IMR-90 (cell line): ENCODE measurements at regions not wholly inside any gene's neighbourhood (a gene's known extent, or its start where the extent isn't known, plus 50 kb on each side); places are given as distances from the start of the nearest gene placed in this dataset.

ENCODE experiments used
- CTCF ChIP-seq: conservative IDR thresholded peaks from 2 replicates; pipeline ENCODE4 v1.5.1; 2012; ENCODE audit warnings: mild to moderate bottlenecking, low read depth, low read length, improper control_type of control experiment
- MAZ ChIP-seq: IDR thresholded peaks from 2 replicates; pipeline ENCODE4 v1.6.1; 2012; ENCODE audit warnings: low read depth, mild to moderate bottlenecking, low read length, improper control_type of control experiment, moderate library complexity, borderline replicate concordance
- RFX5 ChIP-seq: IDR thresholded peaks from 2 replicates; pipeline ENCODE4 v1.8.0; 2012; ENCODE audit warnings: low read depth, mild to moderate bottlenecking, low read length, moderate library complexity

- no peak for TF ChIP-seq CTCF
- no peak for TF ChIP-seq RFX5
- TF ChIP-seq MAZ, result no peak
These were observed 66.0 kb downstream of the ZNF281 start for GRCh38 chr1:200343874-200344273.
